Activated naive CD4-positive, alpha-beta T cell treated with anti-CD3 and anti-CD28 coated beads, Interleukin-2, amount 10 ng/mL, durations not matched to agents 7 days and 5 days (primary cell): ENCODE measurements at regions not wholly inside any gene's neighbourhood (a gene's known extent, or its start where the extent isn't known, plus 50 kb on each side); places are given as distances from the start of the nearest gene placed in this dataset.
A peak's percentile ranks its signal among the peaks of the same experiment; 100 is the strongest.
"Not testable (repeated sequence)": the region's sequence is repeated elsewhere in the genome, so short reads cannot be mapped to it uniquely, and the experiment has no call there.

Experiments used
- CTCF ChIA-PET: fragments of 350-600 bp; sonication (Branson Sonifier 250); formaldehyde crosslinking; loops from one replicate; lab custom pipeline; 2021; ENCODE audit warnings: antibody characterized with exemption; lab: Charles Lee
- DNase-seq: peaks from one replicate; pipeline ENCODE4 v3.0.0-alpha.2; 2020
- H3K27ac Mint-ChIP-seq: one replicate; pipeline ENCODE4 v1.8.0; 2021; ENCODE audit warnings: mild to moderate bottlenecking, moderate library complexity, mixed read lengths
- H3K27me3 Mint-ChIP-seq: one replicate; pipeline ENCODE4 v1.8.0; 2021; ENCODE audit warnings: mild to moderate bottlenecking, mixed read lengths
- H3K36me3 Mint-ChIP-seq: one replicate; pipeline ENCODE4 v1.8.0; 2021; ENCODE audit warnings: mixed read lengths
- H3K4me1 Mint-ChIP-seq: one replicate; pipeline ENCODE4 v1.8.0; 2021; ENCODE audit warnings: mixed read lengths
- H3K4me3 Mint-ChIP-seq: one replicate; pipeline ENCODE4 v1.8.0; 2021; ENCODE audit warnings: mild to moderate bottlenecking, moderate library complexity, mixed read lengths
- H3K9me3 Mint-ChIP-seq: one replicate; pipeline ENCODE4 v1.8.0; 2021; ENCODE audit warnings: mixed read lengths

- CTCF ChIA-PET, H3K4me3 Mint-ChIP-seq, H3K36me3 Mint-ChIP-seq, DNase-seq, H3K27me3 Mint-ChIP-seq, H3K4me1 Mint-ChIP-seq, H3K9me3 Mint-ChIP-seq: not testable (repeated sequence)
- peak overlapping the region; percentile 83 for H3K27ac Mint-ChIP-seq
These were observed 186.0 kb upstream of the PLCXD1 start for GRCh38 chrX:95165-95564.
